ENCODE measurements at regions not wholly inside any gene's neighbourhood (a gene's known extent, or its start where the extent isn't known, plus 50 kb on each side); places are given as distances from the start of the nearest gene placed in this dataset.

DNA sequence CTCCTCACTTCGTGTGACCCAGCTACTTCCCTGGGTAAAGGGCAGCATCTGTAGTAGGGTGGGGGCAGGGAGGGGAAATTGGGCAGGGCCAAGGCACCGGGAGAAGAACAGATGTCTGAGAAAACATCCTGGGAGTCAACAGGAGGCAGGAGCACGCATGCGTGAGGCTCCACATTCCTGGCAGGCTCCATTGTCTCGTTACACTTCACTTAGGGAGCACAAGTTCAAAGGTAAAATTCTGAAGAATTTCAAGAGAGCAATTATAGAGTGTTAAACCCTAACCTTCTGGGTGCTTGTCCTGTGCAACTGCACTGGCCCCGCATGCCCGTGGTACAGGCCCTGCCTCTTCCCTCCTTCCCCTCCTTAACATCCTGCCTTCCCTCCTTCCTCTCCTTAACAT, 79.6 kb upstream of the POMP start:
- Histone ChIP-seq H3K79me2 (ENCODE audit: insufficient read depth, low read length) (no peaks in the 10 kb centered on the region), H3K27me3 (ENCODE audit: insufficient read depth, low read length) (no peaks in the 10 kb centered on the region), H4K91ac (ENCODE audit: insufficient read length, low read depth, low read length) (no peak overlapping the region), H3K23ac (ENCODE audit: insufficient read length, low read depth, low read length) (no peak overlapping the region), H3K14ac (ENCODE audit: insufficient read depth, low read length) (no peak overlapping the region), H2BK12ac (ENCODE audit: insufficient read length, low read depth, low read length) (no peak overlapping the region), H2AFZ (ENCODE audit: low read length) (no peak overlapping the region), H3K4me1 (ENCODE audit: insufficient read depth, low read length) (peaks cover 11% of the 10 kb centered on the region), H2BK5ac (ENCODE audit: insufficient read length, low read length) (no peak overlapping the region), H3T11ph (ENCODE audit: low read length) (no peak overlapping the region), H2BK120ac (ENCODE audit: low read depth, low read length, poor library complexity, severe bottlenecking) (no peak overlapping the region), H3K4me2 (ENCODE audit: insufficient read depth, insufficient read length, low read length) (no peak overlapping the region), H2AK5ac (ENCODE audit: insufficient read length, low read length) (no peak overlapping the region), H3K9me3 (ENCODE audit: control insufficient read depth, low read depth, low read length) (no peaks in the 10 kb centered on the region), H3K9ac (ENCODE audit: extremely low read depth, insufficient read length, low read length) (no peak overlapping the region), H3K79me1 (ENCODE audit: insufficient read depth, low read depth, low read length, poor library complexity, severe bottlenecking) (no peaks in the 10 kb centered on the region), H4K5ac (ENCODE audit: insufficient read length, low read depth, low read length) (no peak overlapping the region), H3K56ac (ENCODE audit: insufficient read length, low read depth, low read length) (no peak overlapping the region), H3K23me2 (ENCODE audit: insufficient read length, low read depth, low read length, poor library complexity, severe bottlenecking) (no peaks in the 10 kb centered on the region), H4K20me1 (ENCODE audit: control insufficient read depth, insufficient read depth, insufficient read length) (no peaks in the 10 kb centered on the region), H4K8ac (replicated peaks; ENCODE audit: insufficient read length, low read depth, low read length) (no peak overlapping the region), H2BK15ac (ENCODE audit: low read depth, low read length) (no peak overlapping the region), H3K18ac (ENCODE audit: insufficient read length, low read depth, low read length) (no peak overlapping the region), H3K4ac (ENCODE audit: low read depth, low read length) (no peak overlapping the region), H2BK20ac (ENCODE audit: low read depth, low read length, poor library complexity, severe bottlenecking) (no peak overlapping the region), H3K27ac (ENCODE audit: insufficient read length, low read depth, low read length) (no peak overlapping the region)
- WGBS (ENCODE audit: extremely low coverage, insufficient read length, low lambda C conversion rate), result no CpG with 5 or more reads among the region's 7 CpGs
- Mint-ChIP-seq H3K36me3 (ENCODE audit: insufficient read depth in 1 of 3, low read depth in 3 of 3) (no peaks in the 10 kb centered on the region), H3K4me1 (peaks cover 40 to 44% of the 10 kb centered on the region in 2 experiments), H3K27me3 (ENCODE audit: low read depth) (peaks cover 10% of the 10 kb centered on the region), H3K4me3 (no peak overlapping the region), H3K9me3 (no peaks in the 10 kb centered on the region; a peak in 1 of 5 replicates), H3K27ac (peak overlapping the region in 2 of 3 experiments; percentile 4 to 10; a peak in 5 of 7 replicates)
- TF ChIP-seq, protein P1, sequence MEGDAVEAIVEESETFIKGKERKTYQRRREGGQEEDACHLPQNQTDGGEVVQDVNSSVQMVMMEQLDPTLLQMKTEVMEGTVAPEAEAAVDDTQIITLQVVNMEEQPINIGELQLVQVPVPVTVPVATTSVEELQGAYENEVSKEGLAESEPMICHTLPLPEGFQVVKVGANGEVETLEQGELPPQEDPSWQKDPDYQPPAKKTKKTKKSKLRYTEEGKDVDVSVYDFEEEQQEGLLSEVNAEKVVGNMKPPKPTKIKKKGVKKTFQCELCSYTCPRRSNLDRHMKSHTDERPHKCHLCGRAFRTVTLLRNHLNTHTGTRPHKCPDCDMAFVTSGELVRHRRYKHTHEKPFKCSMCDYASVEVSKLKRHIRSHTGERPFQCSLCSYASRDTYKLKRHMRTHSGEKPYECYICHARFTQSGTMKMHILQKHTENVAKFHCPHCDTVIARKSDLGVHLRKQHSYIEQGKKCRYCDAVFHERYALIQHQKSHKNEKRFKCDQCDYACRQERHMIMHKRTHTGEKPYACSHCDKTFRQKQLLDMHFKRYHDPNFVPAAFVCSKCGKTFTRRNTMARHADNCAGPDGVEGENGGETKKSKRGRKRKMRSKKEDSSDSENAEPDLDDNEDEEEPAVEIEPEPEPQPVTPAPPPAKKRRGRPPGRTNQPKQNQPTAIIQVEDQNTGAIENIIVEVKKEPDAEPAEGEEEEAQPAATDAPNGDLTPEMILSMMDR (conservative IDR thresholded peaks at IDR 0.05), result no peak
- peak; percentile 45 for DNase-seq

All from H9 (cell line).